SIG-M5 treated with dmso at 0.1 percent for 504 hours (cell line): ENCODE measurements at regions not wholly inside any gene's neighbourhood (a gene's known extent, or its start where the extent isn't known, plus 50 kb on each side); places are given as distances from the start of the nearest gene placed in this dataset.

Source experiments
- DNase-seq: peaks from one replicate; lab custom pipeline; 2025; ENCODE audit not compliant: unreplicated experiment; lab: John Stamatoyannopoulos, UW

DNA sequence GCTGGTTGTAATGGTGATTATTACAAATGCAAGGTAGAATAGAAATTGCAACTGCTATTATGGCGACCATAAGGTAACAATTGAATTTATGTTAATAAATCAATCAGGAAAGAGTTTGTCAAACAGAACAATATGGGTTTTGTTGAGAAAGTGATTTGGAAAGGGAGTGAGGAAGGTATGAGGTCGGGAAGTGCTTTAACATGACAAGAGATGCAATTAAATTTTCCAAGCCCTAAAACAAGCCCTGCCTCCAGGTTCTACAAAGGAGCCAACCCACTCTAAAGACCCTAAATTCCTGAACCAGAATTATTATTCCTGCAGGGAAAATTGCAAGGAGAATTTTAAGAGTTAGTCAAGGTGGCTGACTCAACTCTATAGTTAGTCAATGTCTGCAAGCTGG, 363.7 kb downstream of the BMPER start:
- DNase-seq: no peak

DNA sequence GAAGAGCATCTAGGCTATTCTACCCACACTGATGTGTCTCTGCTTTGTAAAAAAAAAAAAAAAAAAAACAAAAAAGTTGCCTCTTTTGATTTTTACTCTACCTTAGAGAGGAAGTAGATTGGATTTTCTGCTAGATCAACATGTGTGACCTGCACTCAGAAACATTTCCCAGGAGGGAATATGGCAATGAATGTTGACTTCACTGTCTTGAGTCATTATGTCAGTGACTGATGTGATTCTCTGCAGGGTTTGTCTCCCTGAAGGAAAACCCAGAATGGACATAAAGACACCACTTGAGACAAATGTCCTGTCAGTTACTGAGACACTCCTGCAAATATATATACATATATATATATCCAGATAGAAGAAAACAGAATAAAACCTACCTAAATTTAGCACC, 370.3 kb downstream of the BMPER start:
- no peak for DNase-seq

DNA sequence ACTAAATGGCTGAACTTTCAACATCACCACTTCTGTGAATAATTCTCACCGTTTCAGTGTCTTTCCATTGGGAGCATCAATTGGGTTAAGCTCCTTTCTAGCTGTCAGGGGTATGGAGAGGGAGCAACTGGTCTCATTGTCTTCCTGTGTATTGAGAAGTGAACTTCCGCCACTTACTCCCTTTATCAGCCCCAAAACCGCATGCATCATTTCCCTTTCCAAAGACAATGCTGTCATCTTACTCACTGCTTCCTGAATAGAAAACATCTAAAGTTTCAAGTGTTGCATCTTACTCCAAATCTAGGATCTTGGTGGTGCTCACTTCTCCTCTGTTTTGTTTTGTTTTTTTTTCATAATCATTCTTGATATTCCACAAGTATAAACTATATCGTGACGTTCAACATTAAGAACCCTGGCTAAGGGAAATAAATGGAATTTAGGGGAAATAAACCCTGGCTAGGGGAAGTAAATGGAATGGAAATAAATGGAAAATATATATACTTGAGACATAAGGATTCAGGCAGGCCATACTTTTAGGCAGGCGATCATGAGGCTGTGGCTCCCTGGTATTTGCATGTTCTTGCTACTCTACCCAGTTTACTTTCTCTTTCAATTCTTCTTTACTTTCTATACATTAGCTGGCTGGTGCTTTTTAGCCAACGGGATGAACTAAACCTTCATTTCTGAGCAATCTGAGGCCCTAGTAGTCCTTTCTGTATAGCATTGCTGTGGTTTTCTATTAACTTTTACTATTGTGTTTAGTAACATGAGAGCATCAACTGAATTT, 371.9 kb downstream of the BMPER start:
- peak; percentile 59 for DNase-seq

DNA sequence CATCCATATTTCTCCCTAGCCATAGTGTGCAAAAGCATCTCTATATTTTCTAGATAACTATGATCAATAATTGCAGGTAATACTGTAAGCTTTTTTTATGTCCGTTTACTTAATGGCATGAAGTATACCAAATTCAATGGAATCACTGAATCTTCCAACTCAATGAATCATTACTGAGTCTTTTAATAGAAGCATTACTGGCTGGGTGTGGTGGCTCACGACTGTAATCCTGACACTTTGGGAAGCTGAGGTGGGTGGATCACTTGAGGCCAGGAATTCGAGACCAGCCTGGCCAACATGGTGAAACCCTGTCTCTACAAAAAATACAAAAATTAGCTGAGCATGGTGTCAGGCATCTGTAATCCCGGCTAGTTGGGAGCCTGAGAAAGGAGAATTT, 372.5 kb downstream of the BMPER start:
- DNase-seq: no peak

DNA sequence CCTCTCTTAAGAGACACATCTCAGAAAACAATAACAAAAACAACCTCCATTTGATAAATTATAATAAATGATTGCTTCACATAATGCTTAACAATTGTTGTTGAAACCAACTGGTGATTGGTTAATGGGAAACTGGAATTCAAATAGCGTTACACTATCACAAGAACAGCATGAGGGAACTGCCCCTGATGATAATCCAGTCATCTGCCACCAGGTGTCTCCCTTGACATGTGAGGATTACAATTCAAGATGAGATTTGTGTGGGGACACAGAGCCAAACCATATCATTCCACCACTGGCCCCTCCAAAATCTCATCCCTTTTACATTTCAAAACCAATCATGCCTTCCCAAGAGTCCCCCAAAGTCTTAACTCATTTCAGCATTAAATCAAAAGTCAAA, 375.9 kb downstream of the BMPER start:
- DNase-seq: no peak

DNA sequence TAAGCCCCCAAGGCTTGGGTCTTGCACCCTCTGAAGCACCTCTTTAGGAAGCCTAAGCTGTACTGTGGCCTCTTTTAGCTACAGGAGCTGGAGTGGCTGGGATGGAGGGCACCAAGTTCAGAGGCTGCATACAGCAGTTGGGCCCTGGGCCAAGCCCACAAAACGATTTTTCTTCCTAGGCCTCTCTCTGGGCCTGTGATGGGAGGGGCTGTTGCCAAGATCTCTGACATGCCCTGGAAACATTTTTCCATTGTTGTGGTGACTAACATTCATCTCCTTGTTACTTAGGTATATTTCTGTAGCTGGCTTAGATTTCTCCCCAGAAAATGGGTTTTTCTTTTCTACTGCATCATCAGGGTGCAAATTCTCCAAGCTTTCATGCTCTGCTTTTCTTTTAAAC, 375.7 kb upstream of the NPSR1 start:
- DNase-seq: no peak

DNA sequence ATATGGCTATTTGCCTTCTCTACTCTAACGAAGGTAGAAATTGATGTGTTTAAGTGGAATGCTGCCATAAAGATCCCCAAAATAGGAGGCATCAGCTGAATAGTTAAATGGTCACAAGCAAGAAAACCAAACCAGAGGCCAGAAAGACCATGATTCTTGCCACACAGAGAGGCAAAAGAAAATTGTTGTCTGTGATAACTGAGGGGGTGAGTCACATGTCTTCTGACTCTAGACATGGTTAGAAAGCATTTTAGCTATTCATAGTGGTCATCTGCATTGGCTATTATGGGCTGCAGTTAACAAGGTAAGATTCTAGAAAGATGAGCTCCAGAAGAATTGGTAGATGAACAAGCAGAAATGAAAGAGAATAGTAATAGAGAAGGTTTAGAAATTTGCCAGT, 361.4 kb upstream of the NPSR1 start:
- no peak for DNase-seq

DNA sequence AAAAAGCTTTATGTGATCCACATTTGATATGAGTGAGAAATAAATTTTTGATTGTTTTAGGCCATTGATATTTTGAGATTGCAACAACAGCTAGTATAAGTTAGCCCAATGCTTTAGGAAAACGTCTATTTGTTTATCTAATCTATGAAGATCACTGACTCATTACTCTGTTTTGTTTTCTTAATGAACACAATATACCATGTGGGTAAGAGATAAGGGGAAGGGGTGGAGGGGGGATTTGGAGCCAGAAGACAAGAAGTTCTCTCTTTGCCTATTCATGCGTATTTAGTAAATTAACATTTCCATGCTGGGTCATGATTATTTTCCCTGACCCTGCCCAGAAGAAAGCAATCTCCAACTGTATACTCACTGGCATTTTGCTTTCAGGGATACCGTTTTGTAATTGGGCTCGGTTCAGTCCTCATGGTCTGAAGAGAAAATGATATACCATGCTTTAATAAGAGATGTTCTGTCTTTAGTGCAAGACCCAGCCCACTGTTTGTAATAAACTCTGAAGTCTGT, 359.5 kb upstream of the NPSR1 start:
- DNase-seq: no peak

DNA sequence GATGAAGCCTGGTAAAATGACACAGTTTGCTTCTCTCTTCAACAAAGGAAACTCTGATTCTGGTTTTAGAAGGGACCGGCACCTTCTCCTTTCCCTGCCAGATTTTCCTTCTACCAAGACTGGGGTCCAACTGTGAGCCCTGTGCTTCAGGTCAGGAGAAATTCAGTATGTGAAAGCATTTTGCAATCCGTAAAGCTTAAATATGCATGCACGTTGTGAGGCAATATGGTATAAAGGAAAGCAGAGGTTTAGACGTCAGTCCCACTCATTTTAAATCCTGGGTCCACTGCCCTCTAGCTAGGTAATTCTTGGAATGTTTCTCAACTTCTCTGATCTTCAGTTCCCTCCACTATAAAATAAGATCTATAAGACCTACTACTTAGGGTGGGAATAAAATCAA, 359.0 kb upstream of the NPSR1 start:
- DNase-seq: no peak

DNA sequence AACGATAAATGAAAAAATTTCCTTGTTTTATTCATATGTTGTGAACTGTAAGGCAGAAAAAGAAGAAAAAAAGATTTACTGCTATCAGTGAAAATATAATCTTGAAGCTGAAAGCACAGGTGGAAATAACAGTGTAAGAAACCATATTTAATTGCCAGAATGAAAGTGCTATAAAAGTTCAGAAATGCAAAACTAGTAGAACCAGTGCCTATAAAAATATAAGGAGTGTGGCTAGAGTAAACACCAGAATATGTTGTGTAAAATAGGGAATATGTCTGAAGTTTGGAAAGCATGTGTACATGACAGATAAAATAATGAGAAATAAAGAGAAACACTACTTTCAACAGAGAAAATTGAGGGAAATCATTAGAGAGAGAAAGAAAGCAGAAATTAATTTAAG, 350.5 kb upstream of the NPSR1 start:
- DNase-seq: no peak

DNA sequence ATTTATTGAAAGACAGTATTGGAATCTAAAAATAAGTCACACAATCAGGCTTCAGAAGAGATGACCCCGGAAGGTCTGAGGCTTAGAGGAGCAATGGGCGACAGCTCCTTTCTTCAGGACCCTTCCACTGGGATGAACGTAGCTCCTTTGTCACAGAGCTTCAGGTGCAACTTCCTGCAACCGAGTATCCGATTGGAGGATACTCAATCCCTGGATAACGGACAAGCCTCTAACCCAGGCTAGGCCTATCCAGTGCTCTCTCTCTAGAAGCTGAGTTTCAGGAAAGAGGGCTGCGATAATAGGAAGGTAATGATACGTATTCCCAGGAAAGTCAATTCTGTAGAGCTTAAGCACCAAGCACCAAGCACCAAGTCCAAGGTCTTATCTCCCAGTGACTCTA, 349.4 kb upstream of the NPSR1 start:
- no peak for DNase-seq

DNA sequence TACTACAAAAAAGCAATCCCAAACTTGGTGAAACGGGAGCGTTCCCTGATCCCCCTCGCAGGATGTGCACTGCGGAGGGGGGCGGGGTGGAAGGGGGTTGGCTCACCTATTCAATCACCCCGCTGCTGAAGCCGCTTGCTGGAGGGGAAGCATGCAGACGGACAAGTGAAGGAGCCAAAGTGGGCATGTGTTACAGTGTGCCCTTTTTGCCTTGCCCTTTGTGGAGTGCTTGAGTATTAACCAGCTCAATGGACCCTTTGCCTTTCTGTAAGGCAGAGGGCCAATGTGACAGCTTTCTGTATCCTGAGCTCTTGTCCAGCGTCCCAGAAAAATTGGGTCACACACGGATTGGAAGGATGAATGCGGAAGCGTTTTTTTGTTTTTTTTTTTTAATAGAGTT, 348.9 kb upstream of the NPSR1 start:
- no peak for DNase-seq

DNA sequence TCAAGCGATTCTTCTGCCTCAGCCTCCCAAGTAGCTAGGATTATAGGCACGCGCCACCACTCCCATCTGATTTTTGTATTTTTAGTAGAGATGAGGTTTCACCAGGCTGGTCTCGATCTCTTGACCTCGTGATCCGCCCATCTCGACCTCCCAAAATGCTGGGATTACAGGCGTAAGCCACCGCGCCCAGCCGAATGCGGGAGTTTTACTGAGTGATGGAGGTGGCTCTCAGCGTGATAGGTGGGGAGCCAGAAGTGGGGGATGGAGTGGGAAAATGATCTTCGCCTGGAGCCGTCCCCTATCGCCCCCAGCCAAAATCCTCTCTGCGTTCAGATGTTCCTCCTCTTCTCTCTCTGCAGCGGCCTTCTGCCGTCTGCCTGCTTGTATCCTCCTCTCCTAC, 348.4 kb upstream of the NPSR1 start:
- no peak for DNase-seq

DNA sequence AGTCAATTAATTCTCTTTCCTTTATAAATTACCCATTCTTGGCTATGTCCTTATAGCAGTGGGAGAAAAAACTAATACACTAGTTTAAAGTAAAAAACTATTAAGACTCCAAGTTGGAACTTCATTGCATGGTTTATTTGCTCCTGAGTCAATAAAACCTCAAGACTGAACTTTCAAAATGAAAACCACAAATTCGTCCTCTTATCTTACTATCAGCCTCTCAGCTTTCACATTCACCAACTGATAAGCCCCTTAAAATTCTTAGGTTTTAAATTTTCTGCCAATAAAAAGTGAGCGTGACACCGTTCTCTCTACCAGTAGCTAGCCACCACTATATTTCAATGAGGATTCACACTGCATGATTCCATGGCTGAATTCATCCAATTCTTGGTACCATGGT, 346.4 kb upstream of the NPSR1 start:
- no peak for DNase-seq

DNA sequence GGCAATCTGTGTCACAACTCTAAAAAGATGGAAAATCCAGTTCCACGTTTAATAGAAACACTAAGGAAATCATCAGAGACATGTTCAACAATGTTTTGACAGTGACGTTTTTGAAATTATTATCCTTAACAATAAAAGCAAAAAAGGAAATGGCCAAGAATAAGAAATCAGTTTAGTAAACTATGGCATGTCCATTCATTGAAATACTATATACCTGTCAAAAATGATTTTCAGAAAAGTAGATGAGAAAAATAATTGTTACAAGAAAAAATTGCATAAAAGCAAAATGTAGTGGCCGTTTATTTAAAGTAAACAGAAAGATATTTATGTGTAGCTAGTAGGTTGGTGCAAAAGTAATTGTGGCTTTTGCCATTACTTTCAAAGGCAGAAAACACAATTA, 345.4 kb upstream of the NPSR1 start:
- no peak for DNase-seq

DNA sequence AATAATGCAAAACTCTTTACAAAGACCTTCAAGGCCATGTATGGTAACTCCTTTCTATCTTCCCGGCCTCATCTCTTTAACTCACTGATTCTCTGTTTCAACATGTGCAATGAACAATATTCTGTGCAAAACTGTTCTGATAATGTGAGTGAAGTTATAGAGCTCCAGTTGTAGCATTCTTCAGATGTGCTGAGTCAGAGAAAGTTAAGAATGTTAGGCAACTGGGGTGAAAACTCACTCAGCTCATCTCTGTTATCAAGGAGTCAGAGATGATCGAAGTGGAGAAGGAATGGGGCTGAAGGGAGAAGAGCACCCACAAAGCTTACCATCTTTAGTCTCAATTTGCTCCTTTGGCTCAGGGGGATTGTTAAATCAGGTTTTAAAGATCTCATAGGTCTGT, 344.7 kb upstream of the NPSR1 start:
- no peak for DNase-seq

DNA sequence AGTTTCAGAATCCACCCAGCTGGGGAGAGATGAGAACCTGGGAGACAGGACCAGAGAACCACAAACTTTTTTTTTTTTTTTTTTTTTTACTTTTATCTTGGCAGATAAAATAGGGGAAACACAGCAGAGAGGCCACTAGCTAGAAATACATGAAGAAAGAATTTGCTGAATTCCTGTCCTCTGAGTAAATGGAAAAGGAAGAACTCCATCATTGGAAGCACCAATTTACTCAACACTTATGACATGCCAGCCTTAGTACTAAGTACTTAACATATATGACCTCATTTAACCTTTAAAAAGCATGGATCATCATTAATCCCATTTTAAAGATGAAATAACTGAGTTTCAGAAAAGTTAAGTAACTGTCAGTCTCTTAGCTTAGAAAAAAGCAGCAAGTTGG, 343.0 kb upstream of the NPSR1 start:
- no peak for DNase-seq

DNA sequence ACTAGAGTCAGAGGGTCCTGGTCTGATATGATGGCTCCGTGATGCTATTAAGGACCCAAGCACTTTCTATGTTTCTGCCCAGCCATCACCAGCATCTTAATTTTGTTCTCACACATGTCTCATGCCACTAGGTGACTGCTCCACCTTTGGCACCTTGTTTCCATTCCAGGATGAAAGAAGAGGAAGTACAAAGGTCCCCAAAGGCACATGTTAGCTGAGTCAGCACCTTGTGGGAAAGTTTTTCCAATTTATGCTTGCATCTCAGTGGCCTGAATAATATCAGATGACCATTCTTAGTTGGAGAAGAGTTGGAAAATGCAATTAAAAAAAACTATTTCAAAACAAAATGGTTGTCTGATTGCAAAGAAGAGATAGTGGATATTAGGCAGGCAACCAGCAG, 341.0 kb upstream of the NPSR1 start:
- DNase-seq: no peak

DNA sequence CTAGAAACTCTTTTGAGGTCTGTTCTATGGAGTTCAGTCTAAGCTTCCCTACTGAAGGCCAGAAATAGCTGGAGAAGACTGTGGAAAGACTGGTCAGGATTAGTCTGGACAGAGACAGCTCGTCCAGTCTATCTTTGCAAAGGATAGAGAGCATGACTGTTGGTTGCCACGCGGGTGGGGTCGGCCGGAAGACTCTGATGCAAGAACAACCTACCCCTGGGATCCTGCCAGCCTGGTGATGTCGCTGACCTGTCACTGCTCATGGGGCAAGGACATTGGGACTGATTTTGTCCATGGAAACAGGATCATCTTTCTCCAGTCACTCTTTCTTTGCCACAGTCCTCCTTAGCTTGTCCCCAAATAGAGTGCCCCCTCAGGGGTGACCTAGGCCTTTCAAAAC, 337.6 kb upstream of the NPSR1 start:
- no peak for DNase-seq

DNA sequence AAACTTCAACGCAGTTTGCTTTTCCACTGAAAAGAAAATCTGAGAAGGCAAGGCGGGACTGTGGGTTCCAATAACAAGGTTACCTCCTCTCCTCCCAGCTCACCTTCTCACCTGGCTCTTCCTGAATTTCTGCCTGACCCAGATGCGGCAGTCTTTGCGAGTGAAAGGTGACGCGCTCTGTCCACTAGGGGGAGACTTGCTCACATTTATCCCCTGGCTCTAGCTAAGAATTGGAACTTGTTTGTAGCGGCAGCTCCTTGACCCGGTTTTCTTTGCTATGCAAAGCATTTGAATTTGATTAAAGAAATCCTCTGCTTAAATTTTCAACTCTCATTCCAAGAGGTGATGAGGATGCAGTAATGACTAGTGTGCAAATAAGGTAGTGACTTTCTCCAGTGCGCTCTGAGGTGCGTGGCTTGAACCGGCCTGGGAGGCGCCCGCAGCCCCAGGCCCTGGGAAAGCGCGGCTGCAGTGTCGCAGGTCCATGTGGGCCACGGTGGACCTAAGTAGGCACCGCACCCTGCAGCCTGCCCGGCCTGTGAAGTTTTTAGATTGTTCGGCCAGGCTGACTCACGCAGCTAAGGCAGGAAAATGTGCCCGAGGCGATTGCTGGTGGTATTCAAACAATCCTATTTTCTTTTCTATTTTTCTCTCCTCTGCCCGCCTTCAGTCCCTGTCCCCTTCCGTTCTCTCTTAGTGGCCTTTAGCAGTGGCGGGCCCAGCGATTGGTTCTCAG, 336.9 kb upstream of the NPSR1 start:
- peak; percentile 75 for DNase-seq

DNA sequence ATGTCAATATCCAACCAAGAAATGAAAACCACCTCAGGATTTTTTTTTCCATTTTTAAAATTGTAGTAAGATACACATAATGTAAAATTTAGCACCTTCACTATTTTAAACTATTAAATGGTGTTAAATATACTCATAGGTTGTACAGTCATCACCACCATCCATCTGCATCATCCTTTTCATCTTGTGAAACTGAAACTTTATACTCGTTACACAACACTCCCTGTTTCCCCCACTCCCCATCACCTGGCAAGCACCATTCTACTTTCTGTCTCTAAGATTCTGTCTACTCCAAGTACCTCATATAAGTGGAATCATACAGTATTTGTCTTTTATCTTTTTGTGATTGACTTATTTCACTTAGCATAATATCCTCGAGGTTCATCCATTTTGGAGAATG, 335.2 kb upstream of the NPSR1 start:
- DNase-seq: no peak

DNA sequence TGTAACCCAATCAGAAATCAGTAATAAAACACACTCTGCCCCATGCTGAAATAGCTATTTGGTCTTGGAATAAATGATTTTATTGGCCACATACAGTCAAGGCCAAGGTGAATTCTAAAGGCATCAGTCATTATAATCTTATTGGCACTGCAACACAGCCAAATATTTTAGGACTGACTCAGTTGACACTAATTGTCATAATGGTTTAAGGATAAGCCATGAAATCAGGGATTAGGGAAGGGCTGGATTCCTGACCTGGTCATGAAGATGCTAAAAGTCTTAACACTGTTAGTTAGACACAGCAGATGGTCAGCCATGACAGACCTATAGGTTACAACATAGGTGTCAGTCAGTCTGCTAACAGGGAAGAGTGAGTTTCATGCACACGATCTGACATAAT, 330.3 kb upstream of the NPSR1 start:
- no peak for DNase-seq

DNA sequence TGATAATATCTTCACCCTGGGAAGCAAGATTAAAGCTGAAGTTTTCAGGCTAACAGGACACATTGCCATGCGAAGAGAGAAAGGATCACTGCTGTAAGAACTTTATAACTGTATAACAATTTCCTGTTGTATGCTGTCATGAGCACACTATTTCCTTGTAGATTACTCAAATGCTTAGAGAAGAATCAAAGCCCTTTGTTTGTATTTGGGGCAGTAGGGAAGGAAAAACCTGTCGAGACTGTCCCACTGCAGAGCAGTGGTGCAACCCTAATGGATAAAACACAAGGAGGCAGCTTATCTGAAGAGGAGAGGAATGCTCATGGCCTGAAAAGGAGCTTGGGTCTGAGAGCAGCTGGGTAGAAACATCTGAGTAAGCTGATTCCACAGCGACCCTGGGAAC, 327.7 kb upstream of the NPSR1 start:
- no peak for DNase-seq
